ENCODE measurements at regions not wholly inside any gene's neighbourhood (a gene's known extent, or its start where the extent isn't known, plus 50 kb on each side); places are given as distances from the start of the nearest gene placed in this dataset.

DNA sequence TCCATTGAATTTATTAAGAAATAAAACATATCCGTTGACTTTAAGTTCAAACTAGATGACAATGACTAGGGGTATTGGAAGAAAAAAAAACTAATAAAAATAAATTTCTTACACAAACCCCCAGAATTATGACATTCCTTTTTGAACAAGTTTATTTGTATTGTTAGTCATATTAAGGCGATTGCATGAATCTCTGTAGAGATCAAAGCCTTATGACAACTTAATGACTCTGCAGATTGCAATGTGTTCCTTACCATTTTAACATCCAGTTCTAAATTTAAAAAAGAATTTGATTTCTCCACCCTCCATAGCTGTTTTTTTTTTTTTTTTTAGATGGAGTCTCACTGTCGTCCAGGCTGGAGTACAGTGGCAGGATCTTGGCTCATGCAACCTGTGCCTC, 189.8 kb upstream of the CEP162 start:
- H3K9me3 Mint-ChIP-seq = no peaks in the 10 kb centered on the region
- ATAC-seq (replicated peaks) = no peak
- no peak overlapping the region for H3K27ac Mint-ChIP-seq
- no peaks in the 10 kb centered on the region for H3K4me1 Mint-ChIP-seq
- no peaks in the 10 kb centered on the region for H3K27me3 Mint-ChIP-seq
- no peaks in the 10 kb centered on the region for H3K36me3 Mint-ChIP-seq (ENCODE audit: low read depth)
- H3K4me3 Mint-ChIP-seq = no peak overlapping the region

DNA sequence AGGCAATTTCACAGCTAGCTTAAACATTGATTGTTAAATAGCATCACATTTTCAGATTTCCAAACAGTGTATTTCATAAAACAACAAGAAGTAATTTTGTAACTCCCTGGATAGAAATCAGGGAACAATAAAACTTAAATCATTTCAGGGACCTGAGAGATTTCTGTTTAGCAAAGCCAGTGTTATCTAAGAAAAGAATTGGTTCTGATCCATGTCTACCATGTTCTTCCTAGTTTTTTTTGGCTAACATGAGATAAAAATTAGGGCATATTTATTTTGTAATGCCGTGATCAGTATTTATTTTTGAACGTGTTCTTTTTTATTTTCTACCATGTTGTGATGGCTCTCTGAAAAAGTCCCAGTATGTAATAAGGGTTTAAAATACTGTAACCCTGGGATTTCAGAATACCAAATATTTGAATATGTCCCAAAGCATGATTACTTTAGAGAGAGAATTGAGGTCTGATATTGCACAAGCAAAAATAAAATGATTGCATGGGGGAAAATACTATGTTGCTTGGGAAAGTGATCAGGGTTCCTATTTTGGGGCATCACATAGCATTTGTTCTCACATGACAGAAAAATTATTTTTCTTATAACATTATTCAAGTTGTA, 188.7 kb upstream of the CEP162 start:
- no peak for ATAC-seq (replicated peaks)
- Mint-ChIP-seq H3K27me3 (no peaks in the 10 kb centered on the region), H3K4me3 (no peak overlapping the region), H3K9me3 (no peaks in the 10 kb centered on the region), H3K27ac (no peak overlapping the region), H3K36me3 (ENCODE audit: low read depth) (no peaks in the 10 kb centered on the region), H3K4me1 (no peaks in the 10 kb centered on the region)

DNA sequence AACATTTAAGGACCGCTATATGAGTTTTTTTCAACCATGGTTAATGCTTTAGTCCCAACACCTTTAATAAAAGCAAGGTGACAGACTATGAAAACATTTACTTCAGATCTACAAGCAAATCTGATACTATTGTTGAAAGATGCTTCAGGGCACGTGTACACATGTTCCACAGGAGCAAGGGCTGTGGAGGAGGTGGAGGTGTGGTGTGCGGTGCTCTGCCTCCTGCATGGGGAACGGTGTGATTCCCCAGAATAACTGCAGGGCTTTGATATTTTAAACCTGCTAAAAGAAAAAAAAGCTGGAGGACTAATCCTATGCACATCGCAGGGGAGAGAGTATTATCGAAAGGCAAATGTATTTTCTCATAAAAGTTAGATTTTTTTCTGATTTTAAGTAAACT, 188.1 kb upstream of the CEP162 start:
- Mint-ChIP-seq H3K36me3 (ENCODE audit: low read depth) (no peaks in the 10 kb centered on the region), H3K27ac (no peak overlapping the region), H3K4me3 (no peak overlapping the region), H3K4me1 (no peaks in the 10 kb centered on the region), H3K9me3 (no peaks in the 10 kb centered on the region), H3K27me3 (no peaks in the 10 kb centered on the region)
- ATAC-seq (replicated peaks) = no peak

DNA sequence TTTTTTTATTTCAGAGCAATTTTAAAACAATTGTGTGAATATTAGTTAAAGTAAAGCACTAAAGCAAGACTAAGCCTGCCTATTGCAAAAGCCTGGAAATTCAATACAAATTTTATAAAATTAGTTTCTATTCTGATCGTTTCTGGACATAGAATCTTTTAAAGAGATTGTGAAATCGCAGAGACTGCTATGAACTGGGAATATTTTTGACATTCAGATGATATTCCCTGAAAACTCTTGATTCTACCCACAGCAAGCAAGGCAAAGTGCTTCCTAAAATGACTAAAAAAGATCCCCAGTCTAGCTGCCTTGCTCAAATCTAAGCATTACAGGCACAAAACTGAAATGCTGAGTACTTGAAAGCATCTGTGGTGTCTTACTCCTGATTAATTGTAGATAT, 187.6 kb upstream of the CEP162 start:
- H3K9me3 Mint-ChIP-seq = no peaks in the 10 kb centered on the region
- no peak overlapping the region for H3K4me3 Mint-ChIP-seq
- no peak for ATAC-seq (replicated peaks)
- H3K27me3 Mint-ChIP-seq = no peaks in the 10 kb centered on the region
- H3K27ac Mint-ChIP-seq = no peak overlapping the region
- H3K4me1 Mint-ChIP-seq = no peaks in the 10 kb centered on the region
- no peaks in the 10 kb centered on the region for H3K36me3 Mint-ChIP-seq (ENCODE audit: low read depth)

DNA sequence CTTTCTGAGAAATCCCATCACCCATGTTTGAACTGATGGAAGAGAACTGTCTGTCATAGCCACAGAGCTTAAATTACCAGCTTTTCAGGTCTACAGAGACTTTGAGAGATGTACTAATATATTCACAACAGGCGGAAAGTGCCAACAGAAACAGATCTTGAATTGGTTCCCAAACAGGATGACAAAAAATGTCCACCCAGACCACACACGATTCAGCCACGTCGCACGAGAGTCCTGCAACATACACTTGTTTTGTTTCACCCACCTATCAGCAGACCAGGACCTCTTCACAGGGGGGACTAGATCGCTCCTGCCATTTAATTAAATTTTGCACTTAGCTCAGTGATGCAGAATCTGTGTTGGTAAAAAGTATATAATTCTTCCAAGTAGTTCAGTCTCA, 187.1 kb upstream of the CEP162 start:
- Mint-ChIP-seq H3K4me3 (no peak overlapping the region), H3K27me3 (no peaks in the 10 kb centered on the region), H3K27ac (no peak overlapping the region), H3K9me3 (no peaks in the 10 kb centered on the region), H3K36me3 (ENCODE audit: low read depth) (no peaks in the 10 kb centered on the region), H3K4me1 (no peaks in the 10 kb centered on the region)
- no peak for ATAC-seq (replicated peaks)

DNA sequence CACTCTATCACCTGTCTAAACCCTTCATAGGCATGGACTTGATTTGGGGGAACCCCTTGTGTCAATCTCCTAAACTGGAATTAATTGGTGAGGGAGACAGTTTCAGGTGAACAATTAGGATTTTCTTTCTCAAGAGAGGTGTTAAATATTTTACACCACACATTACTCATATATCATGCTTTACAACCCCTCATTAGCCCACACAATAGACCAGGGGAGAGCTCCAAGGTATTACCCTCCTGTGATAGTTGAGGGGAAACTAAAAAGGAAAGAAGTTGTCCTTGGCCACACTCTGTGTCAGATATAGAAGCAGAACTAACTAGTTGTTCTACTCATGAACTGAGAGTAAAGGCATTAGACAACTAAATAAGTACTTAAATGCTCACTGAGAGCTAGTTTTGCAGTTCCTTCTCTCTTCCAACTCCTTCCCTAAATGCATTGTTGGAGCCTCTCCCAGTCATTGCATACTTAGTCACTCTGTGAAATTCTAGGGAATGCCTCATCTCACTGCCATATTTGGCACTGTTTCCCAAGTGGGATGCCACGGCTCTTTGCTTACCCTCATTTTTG, 183.7 kb upstream of the CEP162 start:
- Mint-ChIP-seq H3K9me3 (no peaks in the 10 kb centered on the region), H3K27me3 (no peaks in the 10 kb centered on the region), H3K4me3 (no peak overlapping the region), H3K27ac (no peak overlapping the region), H3K4me1 (no peaks in the 10 kb centered on the region), H3K36me3 (ENCODE audit: low read depth) (no peaks in the 10 kb centered on the region)
- ATAC-seq (replicated peaks) = no peak

DNA sequence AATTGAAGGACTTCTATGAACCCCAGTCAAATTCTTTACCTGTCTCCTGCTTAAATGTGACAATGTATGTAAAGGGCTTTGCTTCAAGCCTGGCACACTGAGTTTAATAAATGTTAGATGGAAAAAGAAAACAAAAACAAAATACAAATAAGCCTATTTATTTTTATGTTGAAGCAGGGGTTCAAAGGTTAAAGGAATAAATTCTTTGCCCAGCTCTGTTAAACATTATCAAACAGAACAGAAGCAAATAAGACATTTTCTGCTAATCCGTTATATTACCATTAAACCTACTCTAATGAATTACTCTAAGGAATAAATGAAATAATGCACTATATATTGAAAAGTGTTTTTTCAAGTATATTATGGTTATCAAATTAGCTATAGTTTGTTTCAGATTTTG, 182.5 kb upstream of the CEP162 start:
- Mint-ChIP-seq H3K36me3 (ENCODE audit: low read depth) (no peaks in the 10 kb centered on the region), H3K27ac (no peak overlapping the region), H3K4me3 (no peak overlapping the region), H3K27me3 (no peaks in the 10 kb centered on the region), H3K4me1 (no peaks in the 10 kb centered on the region), H3K9me3 (no peaks in the 10 kb centered on the region)
- no peak for ATAC-seq (replicated peaks)

DNA sequence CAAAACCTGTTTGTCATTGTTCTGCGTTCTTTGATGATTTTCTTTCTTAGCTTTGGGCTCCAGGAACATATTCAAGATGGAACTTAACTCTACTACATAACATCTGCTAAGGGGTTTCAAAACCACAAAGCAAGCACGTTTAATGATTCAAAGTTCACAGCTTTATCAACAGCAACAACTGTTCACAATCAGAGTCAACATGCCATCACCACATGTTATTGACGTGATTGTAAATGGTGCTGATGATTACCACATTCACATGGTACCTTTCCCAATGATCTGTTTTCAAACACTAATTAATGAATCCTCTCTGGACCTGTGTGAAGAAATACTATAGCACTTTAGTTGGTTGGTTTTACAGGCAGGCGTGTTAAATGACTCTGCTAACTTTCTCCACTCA, 180.6 kb upstream of the CEP162 start:
- no peak overlapping the region for H3K4me3 Mint-ChIP-seq
- H3K27me3 Mint-ChIP-seq = no peaks in the 10 kb centered on the region
- H3K36me3 Mint-ChIP-seq (ENCODE audit: low read depth) = no peaks in the 10 kb centered on the region
- H3K4me1 Mint-ChIP-seq = no peaks in the 10 kb centered on the region
- no peak for ATAC-seq (replicated peaks)
- no peaks in the 10 kb centered on the region for H3K9me3 Mint-ChIP-seq
- H3K27ac Mint-ChIP-seq = no peak overlapping the region

DNA sequence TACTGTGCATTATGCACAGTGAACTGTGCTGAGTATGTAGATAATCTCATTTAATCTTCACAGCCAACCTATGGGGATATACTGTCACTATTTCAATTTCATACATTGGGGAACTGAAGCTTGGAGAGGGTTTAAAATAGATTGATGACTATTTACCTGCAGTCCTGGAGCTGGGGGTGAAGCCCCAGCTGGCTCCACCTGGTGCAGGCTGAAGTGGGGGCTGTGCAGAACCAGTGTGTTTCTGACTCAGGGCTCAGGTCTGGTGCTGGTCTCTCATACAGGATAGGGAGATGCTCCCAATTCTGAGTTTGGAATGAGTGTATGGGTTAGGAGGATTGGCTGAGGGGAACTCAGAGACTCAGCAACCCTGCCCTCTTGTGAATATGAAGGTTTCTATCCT, 176.1 kb upstream of the CEP162 start:
- no peaks in the 10 kb centered on the region for H3K9me3 Mint-ChIP-seq
- H3K36me3 Mint-ChIP-seq (ENCODE audit: low read depth) = no peaks in the 10 kb centered on the region
- H3K4me1 Mint-ChIP-seq = no peaks in the 10 kb centered on the region
- no peak for ATAC-seq (replicated peaks)
- no peak overlapping the region for H3K4me3 Mint-ChIP-seq
- H3K27me3 Mint-ChIP-seq = no peaks in the 10 kb centered on the region
- H3K27ac Mint-ChIP-seq = no peak overlapping the region

DNA sequence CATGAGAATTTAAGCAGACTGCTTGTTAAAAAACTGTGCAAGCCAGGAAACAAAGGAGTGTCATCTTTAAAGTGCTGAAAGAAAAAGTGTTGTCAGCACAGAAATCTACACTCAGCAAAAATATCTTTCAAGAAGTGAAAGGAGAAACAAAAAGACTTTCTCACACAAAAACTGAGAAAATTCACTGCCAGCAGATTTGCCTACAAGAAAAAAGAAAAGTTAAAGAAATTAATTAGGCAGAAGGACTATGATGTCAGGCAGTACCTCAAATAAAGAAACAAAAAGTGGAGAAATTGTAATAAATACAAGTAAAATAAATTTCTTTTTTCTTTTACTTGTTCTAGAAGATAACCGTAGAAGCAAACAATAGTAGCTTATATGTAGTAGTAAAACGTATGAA, 171.6 kb upstream of the CEP162 start:
- H3K4me3 Mint-ChIP-seq = no peak overlapping the region
- no peaks in the 10 kb centered on the region for H3K9me3 Mint-ChIP-seq
- no peaks in the 10 kb centered on the region for H3K4me1 Mint-ChIP-seq
- no peaks in the 10 kb centered on the region for H3K36me3 Mint-ChIP-seq (ENCODE audit: low read depth)
- no peak for ATAC-seq (replicated peaks)
- no peak overlapping the region for H3K27ac Mint-ChIP-seq
- no peaks in the 10 kb centered on the region for H3K27me3 Mint-ChIP-seq

DNA sequence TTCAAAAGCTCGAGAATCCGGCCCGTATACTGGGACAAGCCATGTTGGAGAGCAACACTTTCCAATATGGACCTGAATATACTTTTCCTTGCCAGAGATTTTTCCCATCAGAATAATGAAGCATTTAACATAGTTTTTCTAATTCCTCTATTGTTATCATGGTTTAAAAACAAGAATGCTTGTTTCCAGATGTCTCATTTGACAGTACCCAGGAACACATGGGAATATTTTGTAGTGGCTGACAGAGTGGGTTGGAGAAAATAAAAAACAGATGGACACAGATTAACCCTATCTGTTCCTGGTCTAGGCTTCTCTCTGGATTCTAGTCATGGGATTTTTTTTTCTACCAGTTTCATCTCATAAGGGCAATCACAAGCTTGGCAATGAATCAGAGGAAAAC, 164.8 kb upstream of the CEP162 start:
- no peak overlapping the region for H3K27ac Mint-ChIP-seq
- peaks cover 3% of the 10 kb centered on the region for H3K27me3 Mint-ChIP-seq
- H3K9me3 Mint-ChIP-seq = peaks cover 16% of the 10 kb centered on the region
- no peak overlapping the region for H3K4me3 Mint-ChIP-seq
- no peaks in the 10 kb centered on the region for H3K4me1 Mint-ChIP-seq
- ATAC-seq (replicated peaks) = no peak
- no peaks in the 10 kb centered on the region for H3K36me3 Mint-ChIP-seq (ENCODE audit: low read depth)

DNA sequence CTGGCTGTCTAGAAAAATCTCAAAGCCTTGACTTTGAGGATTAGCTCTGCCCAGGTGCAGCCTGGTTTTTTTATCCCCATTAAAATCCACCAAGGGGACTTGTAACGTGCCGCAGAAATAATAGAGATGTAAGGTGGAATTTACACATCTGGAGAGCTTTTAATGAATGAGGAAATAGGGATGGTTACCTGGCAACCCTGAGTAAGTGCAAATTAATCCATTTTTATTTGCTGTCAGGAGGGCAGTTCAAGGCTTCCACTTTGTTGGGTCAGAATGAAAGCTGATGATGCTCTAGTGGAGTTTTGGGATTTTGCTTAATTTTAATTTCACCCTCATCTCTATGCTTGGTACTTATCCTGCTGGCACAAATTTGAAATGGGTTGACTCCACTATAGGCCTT, 163.4 kb upstream of the CEP162 start:
- Mint-ChIP-seq H3K9me3 (peaks cover 16% of the 10 kb centered on the region), H3K27me3 (peaks cover 3% of the 10 kb centered on the region), H3K36me3 (ENCODE audit: low read depth) (no peaks in the 10 kb centered on the region), H3K4me3 (no peak overlapping the region), H3K27ac (no peak overlapping the region), H3K4me1 (no peaks in the 10 kb centered on the region)
- no peak for ATAC-seq (replicated peaks)

DNA sequence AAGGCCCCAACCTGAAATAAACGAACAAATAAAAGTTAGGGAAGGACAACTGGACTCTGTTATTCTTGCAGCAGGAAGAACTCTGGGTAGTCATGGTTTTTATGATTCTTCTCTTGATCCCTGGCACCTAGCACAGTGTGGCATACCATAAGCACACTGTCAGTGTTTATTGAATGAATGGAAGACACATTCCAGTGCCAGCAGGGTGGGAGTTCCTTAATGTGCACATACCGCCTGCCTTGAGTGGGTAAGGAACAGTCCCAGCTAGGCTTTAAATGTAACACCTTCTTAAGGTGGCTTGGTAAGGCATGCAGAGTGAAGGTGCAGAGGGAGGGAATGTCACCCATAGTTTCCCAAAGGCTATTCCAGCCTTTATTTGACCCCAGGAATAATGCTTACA, 162.9 kb upstream of the CEP162 start:
- no peak overlapping the region for H3K27ac Mint-ChIP-seq
- H3K4me1 Mint-ChIP-seq = no peaks in the 10 kb centered on the region
- H3K4me3 Mint-ChIP-seq = no peak overlapping the region
- H3K36me3 Mint-ChIP-seq (ENCODE audit: low read depth) = no peaks in the 10 kb centered on the region
- peaks cover 16% of the 10 kb centered on the region for H3K9me3 Mint-ChIP-seq
- ATAC-seq (replicated peaks) = no peak
- peaks cover 3% of the 10 kb centered on the region for H3K27me3 Mint-ChIP-seq

DNA sequence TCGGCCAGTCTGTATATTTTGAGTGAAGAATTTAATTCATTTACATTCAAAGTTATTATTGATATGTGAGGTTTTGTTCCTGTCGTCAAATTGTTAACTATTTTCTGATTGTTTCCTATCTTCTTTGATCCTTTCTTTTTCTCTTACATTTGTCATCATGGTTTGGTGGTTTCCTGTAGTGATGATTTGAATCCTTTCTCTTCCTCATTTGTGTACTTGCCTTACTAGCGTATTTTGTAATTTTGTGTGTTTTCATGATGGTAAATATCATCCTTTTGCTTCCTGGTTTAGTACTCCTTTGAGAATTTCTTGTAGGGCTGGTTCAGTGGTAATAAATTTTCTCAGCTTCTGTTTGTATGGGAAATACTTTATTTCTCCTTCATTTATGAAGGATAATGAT, 151.7 kb upstream of the CEP162 start:
- no peaks in the 10 kb centered on the region for H3K4me1 Mint-ChIP-seq
- H3K9me3 Mint-ChIP-seq = peaks cover 4% of the 10 kb centered on the region
- no peaks in the 10 kb centered on the region for H3K27me3 Mint-ChIP-seq
- no peak overlapping the region for H3K27ac Mint-ChIP-seq
- no peaks in the 10 kb centered on the region for H3K36me3 Mint-ChIP-seq (ENCODE audit: low read depth)
- ATAC-seq (replicated peaks) = no peak
- H3K4me3 Mint-ChIP-seq = no peak overlapping the region

DNA sequence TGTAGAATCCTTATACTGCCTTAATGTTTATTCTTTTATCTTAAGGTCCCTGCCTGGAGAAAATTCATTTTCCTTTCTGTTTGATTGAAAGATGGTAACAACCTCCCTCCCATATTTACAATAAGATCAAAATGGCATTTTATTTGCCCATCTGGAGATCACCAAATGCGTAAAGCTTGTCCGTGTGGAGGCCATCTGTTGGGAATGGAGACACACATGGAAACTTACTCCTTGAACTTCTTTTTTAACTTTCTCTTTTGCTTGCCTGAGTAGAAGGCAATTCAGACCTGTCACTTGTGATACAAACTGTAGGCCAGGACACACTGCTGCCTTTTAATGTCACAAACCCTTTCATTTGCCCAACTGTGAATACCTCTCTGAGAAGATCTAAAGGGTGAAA, 144.8 kb upstream of the CEP162 start:
- H3K27me3 Mint-ChIP-seq = no peaks in the 10 kb centered on the region
- H3K9me3 Mint-ChIP-seq = peaks cover 4% of the 10 kb centered on the region
- no peak overlapping the region for H3K27ac Mint-ChIP-seq
- no peaks in the 10 kb centered on the region for H3K36me3 Mint-ChIP-seq (ENCODE audit: low read depth)
- H3K4me1 Mint-ChIP-seq = no peaks in the 10 kb centered on the region
- no peak for ATAC-seq (replicated peaks)
- H3K4me3 Mint-ChIP-seq = no peak overlapping the region

DNA sequence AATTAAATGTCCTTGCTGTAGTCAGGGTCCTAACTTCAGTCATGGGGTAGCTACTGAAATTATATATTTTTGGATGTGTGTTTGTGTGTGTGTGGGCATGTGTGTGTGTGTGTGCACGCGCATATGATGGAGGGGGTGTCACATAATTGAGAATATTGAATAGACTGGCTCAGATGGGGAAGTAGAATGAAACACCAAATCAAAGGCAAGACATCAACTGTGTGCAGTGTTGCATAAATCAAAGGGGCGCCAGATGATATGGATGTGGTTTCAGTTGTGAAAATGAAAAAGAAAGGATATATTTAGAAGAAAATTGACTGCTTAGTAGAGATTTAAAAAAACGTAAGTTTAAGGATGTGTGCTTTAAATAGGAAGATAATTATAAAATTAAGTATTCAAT, 144.2 kb upstream of the CEP162 start:
- H3K9me3 Mint-ChIP-seq = peaks cover 4% of the 10 kb centered on the region
- H3K27ac Mint-ChIP-seq = no peak overlapping the region
- no peak for ATAC-seq (replicated peaks)
- H3K27me3 Mint-ChIP-seq = no peaks in the 10 kb centered on the region
- H3K36me3 Mint-ChIP-seq (ENCODE audit: low read depth) = no peaks in the 10 kb centered on the region
- no peak overlapping the region for H3K4me3 Mint-ChIP-seq
- no peaks in the 10 kb centered on the region for H3K4me1 Mint-ChIP-seq

Measured in activated T-helper 17 cell treated with anti-CD3 and anti-CD28 coated beads, Interleukin-2, amount 50 U/mL, for 72 hours (primary cell).